ENCODE measurements at regions not wholly inside any gene's neighbourhood (a gene's known extent, or its start where the extent isn't known, plus 50 kb on each side); places are given as distances from the start of the nearest gene placed in this dataset.

GRCh38 chr12:114501474-114501807, 95.5 kb upstream of the TBX5 start:
- TF ChIP-seq, protein P1, sequence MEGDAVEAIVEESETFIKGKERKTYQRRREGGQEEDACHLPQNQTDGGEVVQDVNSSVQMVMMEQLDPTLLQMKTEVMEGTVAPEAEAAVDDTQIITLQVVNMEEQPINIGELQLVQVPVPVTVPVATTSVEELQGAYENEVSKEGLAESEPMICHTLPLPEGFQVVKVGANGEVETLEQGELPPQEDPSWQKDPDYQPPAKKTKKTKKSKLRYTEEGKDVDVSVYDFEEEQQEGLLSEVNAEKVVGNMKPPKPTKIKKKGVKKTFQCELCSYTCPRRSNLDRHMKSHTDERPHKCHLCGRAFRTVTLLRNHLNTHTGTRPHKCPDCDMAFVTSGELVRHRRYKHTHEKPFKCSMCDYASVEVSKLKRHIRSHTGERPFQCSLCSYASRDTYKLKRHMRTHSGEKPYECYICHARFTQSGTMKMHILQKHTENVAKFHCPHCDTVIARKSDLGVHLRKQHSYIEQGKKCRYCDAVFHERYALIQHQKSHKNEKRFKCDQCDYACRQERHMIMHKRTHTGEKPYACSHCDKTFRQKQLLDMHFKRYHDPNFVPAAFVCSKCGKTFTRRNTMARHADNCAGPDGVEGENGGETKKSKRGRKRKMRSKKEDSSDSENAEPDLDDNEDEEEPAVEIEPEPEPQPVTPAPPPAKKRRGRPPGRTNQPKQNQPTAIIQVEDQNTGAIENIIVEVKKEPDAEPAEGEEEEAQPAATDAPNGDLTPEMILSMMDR (conservative IDR thresholded peaks at IDR 0.05; ENCODE audit: low read length) = no peak
- no peak for TF ChIP-seq EZH2phosphoT487 (IDR thresholded peaks at IDR 0.05; ENCODE audit: borderline replicate concordance)

Data from Loucy (cell line).